ENCODE measurements at regions not wholly inside any gene's neighbourhood (a gene's known extent, or its start where the extent isn't known, plus 50 kb on each side); places are given as distances from the start of the nearest gene placed in this dataset.

GRCh38 chr14:66094001-66094727 lies 392.0 kb upstream of the CCDC196 start:
- DNase-seq (ENCODE audit: extremely low read depth, low read depth, low spot score): no peak

- no peak for DNase-seq (ENCODE audit: extremely low read depth, low read depth, low spot score)
Measured at GRCh38 chr14:66099451-66099850, 386.7 kb upstream of the CCDC196 start.

GRCh38 chr14:66099931-66100330 lies 386.2 kb upstream of the CCDC196 start:
- no peak for DNase-seq (ENCODE audit: extremely low read depth, low read depth, low spot score)

GRCh38 chr14:66101662-66102061 lies 384.5 kb upstream of the CCDC196 start:
- no peak for DNase-seq (ENCODE audit: extremely low read depth, low read depth, low spot score)

GRCh38 chr14:66104486-66104885 lies 381.7 kb upstream of the CCDC196 start:
- DNase-seq (ENCODE audit: extremely low read depth, low read depth, low spot score): no peak

- DNase-seq (ENCODE audit: extremely low read depth, low read depth, low spot score): peak; percentile 10
Measured at GRCh38 chr14:66105815-66106214, 380.4 kb upstream of the CCDC196 start.

- DNase-seq (ENCODE audit: extremely low read depth, low read depth, low spot score): no peak
Measured at GRCh38 chr14:66109426-66109825, 376.7 kb upstream of the CCDC196 start.

GRCh38 chr14:66111891-66112290 lies 374.3 kb upstream of the CCDC196 start:
- DNase-seq (ENCODE audit: extremely low read depth, low read depth, low spot score): no peak

GRCh38 chr14:66114071-66114470 lies 372.1 kb upstream of the CCDC196 start:
- DNase-seq (ENCODE audit: extremely low read depth, low read depth, low spot score): no peak

- DNase-seq (ENCODE audit: extremely low read depth, low read depth, low spot score): no peak
Measured at GRCh38 chr14:66115740-66116502, 370.2 kb upstream of the CCDC196 start.

- DNase-seq (ENCODE audit: extremely low read depth, low read depth, low spot score): no peak
Measured at GRCh38 chr14:66116732-66117131, 369.4 kb upstream of the CCDC196 start.

- DNase-seq (ENCODE audit: extremely low read depth, low read depth, low spot score): peak; percentile 25
Measured at GRCh38 chr14:66117600-66117999, 368.6 kb upstream of the CCDC196 start.

GRCh38 chr14:66119606-66120231 lies 366.5 kb upstream of the CCDC196 start:
- DNase-seq (ENCODE audit: extremely low read depth, low read depth, low spot score): no peak

- no peak for DNase-seq (ENCODE audit: extremely low read depth, low read depth, low spot score)
Measured at GRCh38 chr14:66120402-66120801, 365.8 kb upstream of the CCDC196 start.

- DNase-seq (ENCODE audit: extremely low read depth, low read depth, low spot score): no peak
Measured at GRCh38 chr14:66121859-66122258, 364.3 kb upstream of the CCDC196 start.

GRCh38 chr14:66129224-66129623 lies 356.9 kb upstream of the CCDC196 start:
- no peak for DNase-seq (ENCODE audit: extremely low read depth, low read depth, low spot score)

- DNase-seq (ENCODE audit: extremely low read depth, low read depth, low spot score): no peak
Measured at GRCh38 chr14:66131111-66131510, 355.1 kb upstream of the CCDC196 start.

GRCh38 chr14:66133666-66134065 lies 352.5 kb upstream of the CCDC196 start:
- DNase-seq (ENCODE audit: extremely low read depth, low read depth, low spot score): no peak

- no peak for DNase-seq (ENCODE audit: extremely low read depth, low read depth, low spot score)
Measured at GRCh38 chr14:66135831-66136230, 350.3 kb upstream of the CCDC196 start.

GRCh38 chr14:66137081-66137480 lies 349.1 kb upstream of the CCDC196 start:
- DNase-seq (ENCODE audit: extremely low read depth, low read depth, low spot score): no peak

GRCh38 chr14:66139432-66139831 lies 346.7 kb upstream of the CCDC196 start:
- DNase-seq (ENCODE audit: extremely low read depth, low read depth, low spot score): no peak
